Tibial artery (tissue), 4 donors: ENCODE measurements at regions not wholly inside any gene's neighbourhood (a gene's known extent, or its start where the extent isn't known, plus 50 kb on each side); places are given as distances from the start of the nearest gene placed in this dataset.

Experiments
- DNase-seq, 2 donors: peaks; one replicate each; pipeline ENCODE4 v3.0.0-alpha.2; 2019
- H3K27ac ChIP-seq, 2 donors: fragments of 200-600 bp; sonication (generic) in 1 of 2; 1 replicate in 1 of 2; 2 replicates in 1 of 2; pipeline ENCODE4 v1.5.1; 2018 to 2019; ENCODE audit warnings: mild to moderate bottlenecking in 1 of 2
- H3K27me3 ChIP-seq, 2 donors: fragments of 200-600 bp; sonication (generic) in 1 of 2; one replicate each; pipeline versions ENCODE4 v1.5.1 to v1.6.0; 2016 to 2019
- H3K36me3 ChIP-seq, 3 donors: fragments of 200-600 bp; sonication (generic) in 2 of 3; one replicate each; pipeline ENCODE4 v1.5.1; 2016 to 2019; ENCODE audit warnings: mild to moderate bottlenecking in 2 of 3
- H3K4me1 ChIP-seq, 4 donors: fragments of 200-600 bp; sonication (generic) in 2 of 4; 1 replicate in 3 of 4; 2 replicates in 1 of 4; pipeline ENCODE4 v1.5.1; 2016 to 2019
- H3K4me3 ChIP-seq, 2 donors: fragments of 200-600 bp; sonication (generic) in 1 of 2; 1 replicate in 1 of 2; 2 replicates in 1 of 2; pipeline ENCODE4 v1.5.1; 2018 to 2019; ENCODE audit warnings: mild to moderate bottlenecking in 2 of 2
- H3K9me3 ChIP-seq, 3 donors: fragments of 200-600 bp; sonication (generic) in 1 of 3; one replicate each; pipeline ENCODE4 v1.5.1; 2016 to 2019
- CTCF ChIP-seq, 2 experiments: fragments of 200-600 bp in 1 of 2; fragments of 450-650 bp in 1 of 2; IDR thresholded peaks; one replicate each; pipeline ENCODE4 v1.5.1; 2017 to 2019; ENCODE audit warnings: antibody characterized with exemption in 2 of 2, mild to moderate bottlenecking in 1 of 2, moderate library complexity in 1 of 2
- intact Hi-C: fragments of 100-400 bp; cut with DNase I; formaldehyde crosslinking; loops from one replicate; pipeline ENCODE4 v1.15.0; 2023; ENCODE audit warnings: low total_unique reads

GRCh38 chr6:9494864-9495263 lies 920.0 kb downstream of the TFAP2A start:
- TF ChIP-seq CTCF (IDR thresholded peaks at IDR 0.05): no peak
- no peak for DNase-seq
- H3K27ac ChIP-seq: no peak overlapping the region

GRCh38 chr6:9492790-9493189 lies 922.1 kb downstream of the TFAP2A start:
- no peaks in the 10 kb centered on the region for H3K27me3 ChIP-seq
- H3K27ac ChIP-seq: no peak overlapping the region
- no peaks in the 10 kb centered on the region for H3K36me3 ChIP-seq
- no peak for TF ChIP-seq CTCF (IDR thresholded peaks at IDR 0.05)
- no peak for DNase-seq
- H3K4me1 ChIP-seq: no peaks in the 10 kb centered on the region
- no peak overlapping the region for H3K4me3 ChIP-seq
- no peaks in the 10 kb centered on the region for H3K9me3 ChIP-seq
- intact Hi-C loops: no loop called here

More at GRCh38 chr6:9494864-9495263, 920.0 kb downstream of the TFAP2A start:
- no peaks in the 10 kb centered on the region for H3K9me3 ChIP-seq
- H3K4me1 ChIP-seq: no peaks in the 10 kb centered on the region
- H3K27me3 ChIP-seq: no peaks in the 10 kb centered on the region
- no peak overlapping the region for H3K4me3 ChIP-seq
- intact Hi-C loops: no loop called here
- H3K36me3 ChIP-seq: no peaks in the 10 kb centered on the region

- intact Hi-C loops: no loop called here
- H3K27me3 ChIP-seq: no peaks in the 10 kb centered on the region
- no peaks in the 10 kb centered on the region for H3K9me3 ChIP-seq
- no peak for TF ChIP-seq CTCF (IDR thresholded peaks at IDR 0.05)
- H3K4me1 ChIP-seq: no peaks in the 10 kb centered on the region
- H3K4me3 ChIP-seq: no peak overlapping the region
- DNase-seq: no peak
- H3K36me3 ChIP-seq: no peaks in the 10 kb centered on the region
- H3K27ac ChIP-seq: no peak overlapping the region
These were observed 927.7 kb downstream of the TFAP2A start for GRCh38 chr6:9487128-9487527.

- Histone ChIP-seq H3K4me1 (no peaks in the 10 kb centered on the region), H3K9me3 (no peaks in the 10 kb centered on the region), H3K36me3 (no peaks in the 10 kb centered on the region), H3K27ac (no peak overlapping the region), H3K27me3 (no peaks in the 10 kb centered on the region), H3K4me3 (no peak overlapping the region)
- intact Hi-C loops: no loop called here
- no peak for TF ChIP-seq CTCF (IDR thresholded peaks at IDR 0.05)
- DNase-seq: no peak
These were observed 928.9 kb downstream of the TFAP2A start for GRCh38 chr6:9485992-9486391.

GRCh38 chr6:9484686-9485085 lies 930.2 kb downstream of the TFAP2A start:
- no peak for DNase-seq
- H3K4me3 ChIP-seq: no peak overlapping the region
- H3K27ac ChIP-seq: no peak overlapping the region
- H3K9me3 ChIP-seq: no peaks in the 10 kb centered on the region
- no peak for TF ChIP-seq CTCF (IDR thresholded peaks at IDR 0.05)
- no peaks in the 10 kb centered on the region for H3K4me1 ChIP-seq
- intact Hi-C loops: no loop called here
- no peaks in the 10 kb centered on the region for H3K27me3 ChIP-seq
- H3K36me3 ChIP-seq: no peaks in the 10 kb centered on the region

- no peaks in the 10 kb centered on the region for H3K9me3 ChIP-seq
- TF ChIP-seq CTCF (IDR thresholded peaks at IDR 0.05): no peak
- no peaks in the 10 kb centered on the region for H3K4me1 ChIP-seq
- H3K27ac ChIP-seq: no peak overlapping the region
- intact Hi-C loops: no loop called here
- no peaks in the 10 kb centered on the region for H3K27me3 ChIP-seq
- H3K4me3 ChIP-seq: no peak overlapping the region
- no peak for DNase-seq
- no peaks in the 10 kb centered on the region for H3K36me3 ChIP-seq
These were observed 930.8 kb downstream of the TFAP2A start for GRCh38 chr6:9484091-9484490.
